ENCODE measurements at regions not wholly inside any gene's neighbourhood (a gene's known extent, or its start where the extent isn't known, plus 50 kb on each side); places are given as distances from the start of the nearest gene placed in this dataset.
A peak's percentile ranks its signal among the peaks of the same experiment; 100 is the strongest.

- H3K4me3 ChIP-seq (ENCODE audit: low read length), result no peak overlapping the region
- no peak for DNase-seq
- no peaks in the 10 kb centered on the region for H3K4me1 ChIP-seq (ENCODE audit: control insufficient read depth, insufficient read depth, low read length)
- TF ChIP-seq CTCF (IDR thresholded peaks at IDR 0.05), result no peak
- no peak overlapping the region for H3K27ac ChIP-seq (ENCODE audit: low read length)
- H3K4me1 Mint-ChIP-seq, result no peaks in the 10 kb centered on the region
- no peak overlapping the region for H3K4me3 Mint-ChIP-seq
- intact Hi-C loops (cut with micrococcal nuclease), result no loop called here
- H3K27me3 Mint-ChIP-seq (ENCODE audit: low read depth in 2 of 2), result no peaks in the 10 kb centered on the region
- H3K27me3 ChIP-seq (ENCODE audit: control insufficient read depth, insufficient read depth, low read length), result no peaks in the 10 kb centered on the region
- H3K9me3 ChIP-seq (ENCODE audit: control insufficient read depth, insufficient read depth, low read length), result no peaks in the 10 kb centered on the region
- H3K27ac Mint-ChIP-seq, result no peak overlapping the region
- no peak for ATAC-seq
- no peaks in the 10 kb centered on the region for H3K36me3 ChIP-seq (ENCODE audit: control insufficient read depth, insufficient read depth, low read length)
- 91% methylated on average over 8 of the region's 8 CpGs for WGBS (ENCODE audit: insufficient coverage)
- H3K9me3 Mint-ChIP-seq, result no peaks in the 10 kb centered on the region
- no peaks in the 10 kb centered on the region for H3K36me3 Mint-ChIP-seq
Observed at GRCh38 chr3:11906407-11906806, 59.7 kb upstream of the TAMM41 start.

GRCh38 chr3:11907667-11908660, 61.3 kb upstream of the TAMM41 start:
- Histone ChIP-seq H3K4me1 (ENCODE audit: control insufficient read depth, insufficient read depth, low read length) (no peaks in the 10 kb centered on the region), H3K36me3 (ENCODE audit: control insufficient read depth, insufficient read depth, low read length) (no peaks in the 10 kb centered on the region), H3K27ac (ENCODE audit: low read length) (no peak overlapping the region), H3K9me3 (ENCODE audit: control insufficient read depth, insufficient read depth, low read length) (no peaks in the 10 kb centered on the region), H3K4me3 (ENCODE audit: low read length) (no peak overlapping the region), H3K27me3 (ENCODE audit: control insufficient read depth, insufficient read depth, low read length) (no peaks in the 10 kb centered on the region)
- TF ChIP-seq CTCF (IDR thresholded peaks at IDR 0.05), result no peak
- Mint-ChIP-seq H3K27ac (no peak overlapping the region), H3K9me3 (no peaks in the 10 kb centered on the region), H3K4me1 (no peaks in the 10 kb centered on the region), H3K4me3 (no peak overlapping the region), H3K36me3 (no peaks in the 10 kb centered on the region), H3K27me3 (ENCODE audit: low read depth in 2 of 2) (no peaks in the 10 kb centered on the region)
- intact Hi-C loops (cut with micrococcal nuclease), result no loop called here
- no peak for DNase-seq
- WGBS (ENCODE audit: insufficient coverage), result 67% methylated on average over 14 of the region's 14 CpGs
- ATAC-seq, result no peak

- WGBS (ENCODE audit: insufficient coverage), result 71% methylated on average over 22 of the region's 22 CpGs
- Mint-ChIP-seq H3K36me3 (no peaks in the 10 kb centered on the region), H3K27ac (no peak overlapping the region), H3K27me3 (ENCODE audit: low read depth in 2 of 2) (no peaks in the 10 kb centered on the region), H3K4me3 (no peak overlapping the region), H3K9me3 (no peaks in the 10 kb centered on the region), H3K4me1 (no peaks in the 10 kb centered on the region)
- no peaks in the 10 kb centered on the region for H3K36me3 ChIP-seq (ENCODE audit: control insufficient read depth, insufficient read depth, low read length)
- no peaks in the 10 kb centered on the region for H3K27me3 ChIP-seq (ENCODE audit: control insufficient read depth, insufficient read depth, low read length)
- intact Hi-C loops (cut with micrococcal nuclease), result no loop called here
- ATAC-seq (no peak), DNase-seq (peak in 1 of 2 donors; percentile 5)
- no peaks in the 10 kb centered on the region for H3K4me1 ChIP-seq (ENCODE audit: control insufficient read depth, insufficient read depth, low read length)
- no peak overlapping the region for H3K4me3 ChIP-seq (ENCODE audit: low read length)
- no peaks in the 10 kb centered on the region for H3K9me3 ChIP-seq (ENCODE audit: control insufficient read depth, insufficient read depth, low read length)
- H3K27ac ChIP-seq (ENCODE audit: low read length), result no peak overlapping the region
- no peak for TF ChIP-seq CTCF (IDR thresholded peaks at IDR 0.05)
Observed at GRCh38 chr3:11908981-11909698, 62.5 kb upstream of the TAMM41 start.

Data from natural killer cell (primary cell).